ENCODE measurements at regions not wholly inside any gene's neighbourhood (a gene's known extent, or its start where the extent isn't known, plus 50 kb on each side); places are given as distances from the start of the nearest gene placed in this dataset.

GRCh38 chr22:48890693-48891554 is 936.7 kb downstream of the BRD1 start:
- no peak for DNase-seq (ENCODE audit: low spot score)

GRCh38 chr22:48889887-48890692 is 937.6 kb downstream of the BRD1 start:
- no peak for DNase-seq (ENCODE audit: low spot score)

GRCh38 chr22:48889209-48889830 is 938.4 kb downstream of the BRD1 start:
- no peak for DNase-seq (ENCODE audit: low spot score)

- DNase-seq (ENCODE audit: low spot score), result no peak
Observed at GRCh38 chr22:48888466-48889208, 939.0 kb downstream of the BRD1 start.

GRCh38 chr22:48887394-48888332 is 940.0 kb downstream of the BRD1 start:
- DNase-seq (ENCODE audit: low spot score), result no peak

- DNase-seq (ENCODE audit: low spot score), result no peak
Observed at GRCh38 chr22:48886604-48887393, 940.9 kb downstream of the BRD1 start.

- DNase-seq (ENCODE audit: low spot score), result no peak
Observed at GRCh38 chr22:48885919-48886305, 941.8 kb downstream of the BRD1 start.

- DNase-seq (ENCODE audit: low spot score), result no peak
Observed at GRCh38 chr22:48885271-48885918, 942.3 kb downstream of the BRD1 start.

GRCh38 chr22:48884786-48885185 is 942.9 kb downstream of the BRD1 start:
- DNase-seq (ENCODE audit: low spot score), result no peak

- no peak for DNase-seq (ENCODE audit: low spot score)
Observed at GRCh38 chr22:48884324-48884723, 943.3 kb downstream of the BRD1 start.

GRCh38 chr22:48883211-48883960 is 944.3 kb downstream of the BRD1 start:
- no peak for DNase-seq (ENCODE audit: low spot score)

- DNase-seq (ENCODE audit: low spot score), result no peak
Observed at GRCh38 chr22:48882636-48883200, 945.0 kb downstream of the BRD1 start.

GRCh38 chr22:48881326-48881980 is 946.2 kb downstream of the BRD1 start:
- no peak for DNase-seq (ENCODE audit: low spot score)

GRCh38 chr22:48880749-48881148 is 946.9 kb downstream of the BRD1 start:
- no peak for DNase-seq (ENCODE audit: low spot score)

GRCh38 chr22:48876951-48877350 is 950.7 kb downstream of the BRD1 start:
- no peak for DNase-seq (ENCODE audit: low spot score)

- no peak for DNase-seq (ENCODE audit: low spot score)
Observed at GRCh38 chr22:48874956-48875355, 952.7 kb downstream of the BRD1 start.

- DNase-seq (ENCODE audit: low spot score), result no peak
Observed at GRCh38 chr22:48873191-48873520, 954.5 kb downstream of the BRD1 start.

Measured in HT-29 (cell line).